ENCODE measurements at regions not wholly inside any gene's neighbourhood (a gene's known extent, or its start where the extent isn't known, plus 50 kb on each side); places are given as distances from the start of the nearest gene placed in this dataset.

GRCh38 chr2:78592491-78592890 lies 433.0 kb upstream of the REG3G start:
- no peaks in the 10 kb centered on the region for H4K20me1 ChIP-seq (ENCODE audit: insufficient read depth, low read length, poor library complexity, severe bottlenecking)
- no peak overlapping the region for H3K4me3 ChIP-seq (ENCODE audit: low read length, poor library complexity, severe bottlenecking)
- H3K9ac ChIP-seq (ENCODE audit: low read depth, low read length, poor library complexity, severe bottlenecking): no peak overlapping the region
- H3K4me2 ChIP-seq (ENCODE audit: low read depth, low read length, poor library complexity, severe bottlenecking): no peak overlapping the region
- no peaks in the 10 kb centered on the region for H3K27me3 ChIP-seq (ENCODE audit: insufficient read depth, low read length, poor library complexity, severe bottlenecking)
- no peaks in the 10 kb centered on the region for H3K9me2 ChIP-seq (replicated peaks; ENCODE audit: low read depth, low read length)
- no peak overlapping the region for H2AFZ ChIP-seq (ENCODE audit: low read length)
- H3K79me2 ChIP-seq (ENCODE audit: insufficient read depth, low read length): no peaks in the 10 kb centered on the region
- H3K4me1 ChIP-seq (ENCODE audit: insufficient read depth, low read length, poor library complexity, severe bottlenecking): no peaks in the 10 kb centered on the region
- no peaks in the 10 kb centered on the region for H3K9me3 ChIP-seq (ENCODE audit: insufficient read depth, low read depth, low read length)
- no peak for TF ChIP-seq CTCF (conservative IDR thresholded peaks at IDR 0.05; ENCODE audit: low read length)
- TF ChIP-seq EZH2phosphoT487 (IDR thresholded peaks at IDR 0.05; ENCODE audit: borderline replicate concordance): no peak
- H3K36me3 ChIP-seq (ENCODE audit: insufficient read depth, low read length): no peaks in the 10 kb centered on the region
- no peaks in the 10 kb centered on the region for H3F3A ChIP-seq (ENCODE audit: low read depth)

DNA sequence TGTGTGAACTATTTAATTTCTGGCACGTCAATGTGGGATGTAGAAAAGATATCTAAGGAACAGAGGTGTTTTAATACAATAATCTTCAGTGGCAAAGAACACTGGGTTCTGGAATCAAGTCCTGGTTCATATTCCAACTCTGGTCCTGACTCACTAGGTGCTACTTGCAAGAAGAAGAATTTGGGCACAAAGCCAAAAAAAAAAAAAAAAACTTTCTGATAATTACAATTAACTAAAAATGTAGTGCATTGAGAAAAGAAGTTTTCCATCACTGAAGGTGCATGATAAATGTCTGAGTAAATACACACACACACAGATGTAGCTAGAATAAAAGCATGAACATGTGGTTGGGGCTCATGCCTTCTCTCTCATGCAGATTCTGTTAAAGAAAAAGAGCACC lies 424.4 kb upstream of the REG3G start:
- Histone ChIP-seq H3K9ac (ENCODE audit: low read depth, low read length, poor library complexity, severe bottlenecking) (no peak overlapping the region), H3K4me3 (ENCODE audit: low read length, poor library complexity, severe bottlenecking) (no peak overlapping the region), H2AFZ (ENCODE audit: low read length) (no peak overlapping the region), H3K9me3 (ENCODE audit: insufficient read depth, low read depth, low read length) (no peaks in the 10 kb centered on the region), H3K4me2 (ENCODE audit: low read depth, low read length, poor library complexity, severe bottlenecking) (no peak overlapping the region), H3F3A (ENCODE audit: low read depth) (no peaks in the 10 kb centered on the region), H3K79me2 (ENCODE audit: insufficient read depth, low read length) (no peaks in the 10 kb centered on the region), H3K4me1 (ENCODE audit: insufficient read depth, low read length, poor library complexity, severe bottlenecking) (no peaks in the 10 kb centered on the region), H3K9me2 (replicated peaks; ENCODE audit: low read depth, low read length) (no peaks in the 10 kb centered on the region), H3K27me3 (ENCODE audit: insufficient read depth, low read length, poor library complexity, severe bottlenecking) (no peaks in the 10 kb centered on the region), H4K20me1 (ENCODE audit: insufficient read depth, low read length, poor library complexity, severe bottlenecking) (no peaks in the 10 kb centered on the region), H3K36me3 (ENCODE audit: insufficient read depth, low read length) (no peaks in the 10 kb centered on the region)
- TF ChIP-seq CTCF (conservative IDR thresholded peaks at IDR 0.05; ENCODE audit: low read length) (no peak), EZH2phosphoT487 (IDR thresholded peaks at IDR 0.05; ENCODE audit: borderline replicate concordance) (no peak)

DNA sequence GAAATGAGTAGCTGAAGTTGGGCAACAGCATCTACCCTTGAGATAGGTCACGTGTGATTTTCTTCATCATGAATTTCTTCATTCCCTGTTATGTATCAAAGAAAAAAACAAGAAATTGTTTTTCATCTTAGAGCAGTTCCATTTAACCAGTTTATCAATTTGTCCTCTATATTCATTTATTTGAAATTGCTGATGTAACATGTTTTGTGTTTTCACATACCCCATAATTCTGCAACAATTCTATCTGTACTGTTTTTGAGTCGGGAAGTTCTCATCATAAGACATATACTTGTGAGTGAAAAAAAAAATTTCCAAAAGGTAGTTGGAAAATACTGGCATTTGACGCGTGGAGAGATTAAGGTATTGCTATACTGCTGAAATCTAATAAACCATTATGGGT lies 422.6 kb upstream of the REG3G start:
- Histone ChIP-seq H4K20me1 (ENCODE audit: insufficient read depth, low read length, poor library complexity, severe bottlenecking) (no peaks in the 10 kb centered on the region), H3K27me3 (ENCODE audit: insufficient read depth, low read length, poor library complexity, severe bottlenecking) (no peaks in the 10 kb centered on the region), H3K4me1 (ENCODE audit: insufficient read depth, low read length, poor library complexity, severe bottlenecking) (no peaks in the 10 kb centered on the region), H3K36me3 (ENCODE audit: insufficient read depth, low read length) (no peaks in the 10 kb centered on the region), H3F3A (ENCODE audit: low read depth) (no peaks in the 10 kb centered on the region), H3K9ac (ENCODE audit: low read depth, low read length, poor library complexity, severe bottlenecking) (no peak overlapping the region), H3K9me2 (replicated peaks; ENCODE audit: low read depth, low read length) (no peaks in the 10 kb centered on the region), H3K79me2 (ENCODE audit: insufficient read depth, low read length) (no peaks in the 10 kb centered on the region), H3K4me3 (ENCODE audit: low read length, poor library complexity, severe bottlenecking) (no peak overlapping the region), H2AFZ (ENCODE audit: low read length) (no peak overlapping the region), H3K9me3 (ENCODE audit: insufficient read depth, low read depth, low read length) (no peaks in the 10 kb centered on the region), H3K4me2 (ENCODE audit: low read depth, low read length, poor library complexity, severe bottlenecking) (no peak overlapping the region)
- TF ChIP-seq EZH2phosphoT487 (IDR thresholded peaks at IDR 0.05; ENCODE audit: borderline replicate concordance): no peak
- TF ChIP-seq CTCF (conservative IDR thresholded peaks at IDR 0.05; ENCODE audit: low read length): no peak

Measured in Loucy (cell line).